ENCODE measurements at regions not wholly inside any gene's neighbourhood (a gene's known extent, or its start where the extent isn't known, plus 50 kb on each side); places are given as distances from the start of the nearest gene placed in this dataset.

- TF ChIP-seq CTCF (IDR thresholded peaks at IDR 0.05), result no peak
- no peak for TF ChIP-seq POLR2A (IDR thresholded peaks at IDR 0.05)
- no peak for TF ChIP-seq EP300 (IDR thresholded peaks at IDR 0.05; ENCODE audit: low read depth)
These were observed 183.6 kb upstream of the MGAT5 start for GRCh38 chr2:134070281-134070741.
